ENCODE measurements at regions not wholly inside any gene's neighbourhood (a gene's known extent, or its start where the extent isn't known, plus 50 kb on each side); places are given as distances from the start of the nearest gene placed in this dataset.

DNA sequence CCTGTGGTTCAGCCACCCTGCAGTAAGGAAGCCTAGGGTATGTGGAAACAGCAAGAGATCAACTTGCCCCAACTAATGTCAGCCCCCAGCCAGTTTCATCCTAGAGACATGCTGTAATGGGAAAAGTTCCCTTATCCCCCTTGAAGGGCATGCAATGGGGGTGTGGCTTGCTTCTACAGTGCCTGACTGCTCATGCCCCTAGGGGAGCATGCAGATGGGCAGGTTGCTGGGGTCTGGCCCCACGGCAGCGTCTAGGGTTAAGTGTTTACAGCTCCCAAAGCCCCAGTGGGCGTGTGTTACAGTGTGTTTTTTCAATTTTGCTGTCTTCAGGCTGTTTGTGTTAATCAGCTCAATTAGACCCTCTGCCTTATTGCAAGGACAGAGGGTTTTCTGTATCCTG is 1105.9 kb downstream of the AMY1C start:
- H3K4me1 Mint-ChIP-seq (ENCODE audit: unreplicated experiment), result no peaks in the 10 kb centered on the region
- TF ChIP-seq CTCF (IDR thresholded peaks at IDR 0.05; ENCODE audit: unreplicated experiment), result no peak
- no peaks in the 10 kb centered on the region for H3K9me3 Mint-ChIP-seq (ENCODE audit: unreplicated experiment)
- H3K36me3 Mint-ChIP-seq (ENCODE audit: low read depth, unreplicated experiment), result no peaks in the 10 kb centered on the region
- no peak overlapping the region for H3K27ac Mint-ChIP-seq (ENCODE audit: unreplicated experiment)
- no peak for DNase-seq (ENCODE audit: low spot score)
- no peak overlapping the region for H3K4me3 Mint-ChIP-seq (ENCODE audit: unreplicated experiment)
- H3K27me3 Mint-ChIP-seq (ENCODE audit: unreplicated experiment), result peaks cover 3% of the 10 kb centered on the region

GRCh38 chr1:104856091-104856490 is 1106.4 kb downstream of the AMY1C start:
- Mint-ChIP-seq H3K27ac (ENCODE audit: unreplicated experiment) (no peak overlapping the region), H3K4me3 (ENCODE audit: unreplicated experiment) (no peak overlapping the region), H3K36me3 (ENCODE audit: low read depth, unreplicated experiment) (no peaks in the 10 kb centered on the region), H3K9me3 (ENCODE audit: unreplicated experiment) (no peaks in the 10 kb centered on the region), H3K27me3 (ENCODE audit: unreplicated experiment) (peaks cover 3% of the 10 kb centered on the region), H3K4me1 (ENCODE audit: unreplicated experiment) (no peaks in the 10 kb centered on the region)
- no peak for DNase-seq (ENCODE audit: low spot score)
- TF ChIP-seq CTCF (IDR thresholded peaks at IDR 0.05; ENCODE audit: unreplicated experiment), result no peak

GRCh38 chr1:104856518-104856917 is 1106.8 kb downstream of the AMY1C start:
- Mint-ChIP-seq H3K9me3 (ENCODE audit: unreplicated experiment) (no peaks in the 10 kb centered on the region), H3K36me3 (ENCODE audit: low read depth, unreplicated experiment) (no peaks in the 10 kb centered on the region), H3K4me1 (ENCODE audit: unreplicated experiment) (no peaks in the 10 kb centered on the region), H3K27ac (ENCODE audit: unreplicated experiment) (no peak overlapping the region), H3K27me3 (ENCODE audit: unreplicated experiment) (peaks cover 3% of the 10 kb centered on the region), H3K4me3 (ENCODE audit: unreplicated experiment) (no peak overlapping the region)
- no peak for DNase-seq (ENCODE audit: low spot score)
- TF ChIP-seq CTCF (IDR thresholded peaks at IDR 0.05; ENCODE audit: unreplicated experiment), result no peak

DNA sequence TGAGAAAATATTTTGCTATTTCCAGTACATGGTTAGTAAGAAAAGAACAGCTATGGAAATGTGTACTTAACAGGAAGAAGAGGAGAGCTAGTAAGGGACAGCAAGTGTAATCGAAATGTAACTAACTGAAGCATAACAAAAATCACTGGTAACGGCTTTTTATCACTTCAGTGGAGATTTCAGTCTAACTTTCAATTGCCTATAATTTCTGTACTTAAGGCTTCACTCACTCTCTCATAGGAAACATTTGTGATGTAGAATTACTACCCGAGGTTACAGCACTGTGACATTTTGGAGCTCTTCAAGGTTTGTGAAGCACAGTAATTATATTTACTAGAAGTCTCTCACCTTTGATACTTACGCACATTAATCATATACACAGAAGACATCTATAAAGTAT is 1119.1 kb downstream of the AMY1C start:
- H3K36me3 Mint-ChIP-seq (ENCODE audit: low read depth, unreplicated experiment), result no peaks in the 10 kb centered on the region
- DNase-seq (ENCODE audit: low spot score), result no peak
- no peak overlapping the region for H3K4me3 Mint-ChIP-seq (ENCODE audit: unreplicated experiment)
- H3K4me1 Mint-ChIP-seq (ENCODE audit: unreplicated experiment), result no peaks in the 10 kb centered on the region
- TF ChIP-seq CTCF (IDR thresholded peaks at IDR 0.05; ENCODE audit: unreplicated experiment), result no peak
- no peaks in the 10 kb centered on the region for H3K27me3 Mint-ChIP-seq (ENCODE audit: unreplicated experiment)
- no peak overlapping the region for H3K27ac Mint-ChIP-seq (ENCODE audit: unreplicated experiment)
- no peaks in the 10 kb centered on the region for H3K9me3 Mint-ChIP-seq (ENCODE audit: unreplicated experiment)

DNA sequence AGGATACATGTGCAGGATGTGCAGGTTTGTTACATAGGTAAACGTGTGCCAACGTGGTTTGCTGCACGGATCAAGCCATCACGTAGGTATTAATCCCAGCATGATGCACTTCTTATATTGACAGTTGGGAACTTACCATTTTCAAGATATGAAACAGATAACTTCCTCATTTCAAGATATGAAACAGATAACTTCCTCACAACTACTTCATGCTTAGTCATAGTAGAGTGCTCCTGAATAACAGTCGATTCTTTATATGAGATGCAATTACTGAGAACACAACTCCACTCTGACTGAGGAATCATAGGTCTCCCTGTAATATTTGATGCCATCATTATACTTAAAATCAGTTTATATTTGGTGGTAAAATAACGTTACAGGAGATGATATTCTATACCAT is 1124.3 kb downstream of the AMY1C start:
- no peak for TF ChIP-seq CTCF (IDR thresholded peaks at IDR 0.05; ENCODE audit: unreplicated experiment)
- Mint-ChIP-seq H3K36me3 (ENCODE audit: low read depth, unreplicated experiment) (no peaks in the 10 kb centered on the region), H3K27me3 (ENCODE audit: unreplicated experiment) (no peaks in the 10 kb centered on the region), H3K27ac (ENCODE audit: unreplicated experiment) (no peak overlapping the region), H3K4me1 (ENCODE audit: unreplicated experiment) (no peaks in the 10 kb centered on the region), H3K9me3 (ENCODE audit: unreplicated experiment) (no peaks in the 10 kb centered on the region), H3K4me3 (ENCODE audit: unreplicated experiment) (no peak overlapping the region)
- no peak for DNase-seq (ENCODE audit: low spot score)
